Suprapubic skin (tissue), 4 donors: ENCODE measurements at regions not wholly inside any gene's neighbourhood (a gene's known extent, or its start where the extent isn't known, plus 50 kb on each side); places are given as distances from the start of the nearest gene placed in this dataset.

ENCODE experiments used
- DNase-seq, 2 donors: peaks; one replicate each; pipeline ENCODE4 v3.0.0-alpha.2; 2019; ENCODE audit warnings: low spot score in 2 of 2
- H3K27ac ChIP-seq: fragments of 200-600 bp; sonication (generic); one replicate; pipeline ENCODE4 v1.5.1; 2019
- H3K27me3 ChIP-seq: fragments of 200-600 bp; sonication (generic); one replicate; pipeline ENCODE4 v1.5.1; 2019
- H3K36me3 ChIP-seq: fragments of 200-600 bp; sonication (generic); one replicate; pipeline ENCODE4 v1.5.1; 2019
- H3K4me1 ChIP-seq: fragments of 200-600 bp; sonication (generic); one replicate; pipeline ENCODE4 v1.5.1; 2019
- H3K4me3 ChIP-seq: fragments of 200-600 bp; sonication (generic); one replicate; pipeline ENCODE4 v1.5.1; 2019; ENCODE audit warnings: mild to moderate bottlenecking
- H3K9me3 ChIP-seq: fragments of 200-600 bp; sonication (generic); one replicate; pipeline ENCODE4 v1.5.1; 2019
- CTCF ChIP-seq, 2 donors: fragments of 200-600 bp in 1 of 2; fragments of 450-650 bp in 1 of 2; sonication (generic) in 1 of 2; IDR thresholded peaks; one replicate each; pipeline ENCODE4 v1.5.1; 2016 to 2019; ENCODE audit warnings: antibody characterized with exemption in 2 of 2, mild to moderate bottlenecking in 1 of 2, moderate library complexity in 1 of 2
- EP300 ChIP-seq: sonication (generic); formaldehyde crosslinking; IDR thresholded peaks from one replicate; pipeline ENCODE4 v1.6.1; 2017; ENCODE audit warnings: antibody characterized with exemption
- POLR2A ChIP-seq, 2 donors: fragments of 450-650 bp; IDR thresholded peaks; one replicate each; pipeline ENCODE4 v1.6.1; 2017; ENCODE audit warnings: antibody characterized with exemption in 2 of 2, mild to moderate bottlenecking in 2 of 2, moderate library complexity in 2 of 2
- POLR2AphosphoS5 ChIP-seq, 3 donors: sonication (generic); formaldehyde crosslinking; IDR thresholded peaks; one replicate each; pipeline ENCODE4 v1.6.1; 2017; ENCODE audit warnings: antibody characterized with exemption in 3 of 3
- WGBS: methylation state at CpG from one replicate; pipeline ENCODE4 v1.1.5; 2018; 5-methylcytosine and 5-hydroxymethylcytosine counted together

GRCh38 chr15:100803171-100803440, 76.5 kb upstream of the ALDH1A3 start:
- WGBS, result 88% methylated on average over 3 of the region's 3 CpGs
- Histone ChIP-seq H3K9me3 (no peaks in the 10 kb centered on the region), H3K36me3 (no peaks in the 10 kb centered on the region), H3K4me1 (no peaks in the 10 kb centered on the region), H3K4me3 (no peak overlapping the region), H3K27ac (no peak overlapping the region), H3K27me3 (no peaks in the 10 kb centered on the region)
- no peak for TF ChIP-seq CTCF (IDR thresholded peaks at IDR 0.05)
- TF ChIP-seq POLR2A (IDR thresholded peaks at IDR 0.05), result no peak
- TF ChIP-seq POLR2AphosphoS5 (IDR thresholded peaks at IDR 0.05), result no peak
- no peak for DNase-seq

- no peak for DNase-seq
- Histone ChIP-seq H3K27ac (no peak overlapping the region), H3K36me3 (no peaks in the 10 kb centered on the region), H3K9me3 (no peaks in the 10 kb centered on the region), H3K4me1 (no peaks in the 10 kb centered on the region), H3K4me3 (no peak overlapping the region), H3K27me3 (no peaks in the 10 kb centered on the region)
- TF ChIP-seq POLR2A (IDR thresholded peaks at IDR 0.05) (no peak), EP300 (no peak), CTCF (IDR thresholded peaks at IDR 0.05) (no peak), POLR2AphosphoS5 (IDR thresholded peaks at IDR 0.05) (no peak)
- 87% methylated on average over 1 of the region's 1 CpG for WGBS
These were observed 73.5 kb upstream of the ALDH1A3 start for GRCh38 chr15:100806157-100806556.

- Histone ChIP-seq H3K27ac (no peak overlapping the region), H3K4me1 (no peaks in the 10 kb centered on the region), H3K9me3 (no peaks in the 10 kb centered on the region), H3K4me3 (no peak overlapping the region), H3K36me3 (no peaks in the 10 kb centered on the region), H3K27me3 (no peaks in the 10 kb centered on the region)
- no peak for DNase-seq
- no peak for TF ChIP-seq POLR2A (IDR thresholded peaks at IDR 0.05)
- 64% methylated on average over 2 of the region's 3 CpGs for WGBS
These were observed 72.6 kb upstream of the ALDH1A3 start for GRCh38 chr15:100807028-100807427.

- DNase-seq, result no peak
- Histone ChIP-seq H3K36me3 (no peaks in the 10 kb centered on the region), H3K9me3 (no peaks in the 10 kb centered on the region), H3K4me1 (no peaks in the 10 kb centered on the region), H3K4me3 (no peak overlapping the region), H3K27ac (no peak overlapping the region), H3K27me3 (no peaks in the 10 kb centered on the region)
- 88% methylated on average over 3 of the region's 3 CpGs for WGBS
- TF ChIP-seq CTCF (IDR thresholded peaks at IDR 0.05) (no peak), POLR2AphosphoS5 (IDR thresholded peaks at IDR 0.05) (no peak), POLR2A (IDR thresholded peaks at IDR 0.05) (no peak), EP300 (no peak)
These were observed 70.9 kb upstream of the ALDH1A3 start for GRCh38 chr15:100808691-100809090.

GRCh38 chr15:100809151-100809550, 70.5 kb upstream of the ALDH1A3 start:
- Histone ChIP-seq H3K27me3 (no peaks in the 10 kb centered on the region), H3K36me3 (no peaks in the 10 kb centered on the region), H3K4me1 (no peaks in the 10 kb centered on the region), H3K9me3 (no peaks in the 10 kb centered on the region), H3K27ac (no peak overlapping the region), H3K4me3 (no peak overlapping the region)
- TF ChIP-seq CTCF (IDR thresholded peaks at IDR 0.05) (no peak), POLR2A (IDR thresholded peaks at IDR 0.05) (no peak), EP300 (no peak), POLR2AphosphoS5 (IDR thresholded peaks at IDR 0.05) (no peak)
- no peak for DNase-seq

GRCh38 chr15:100809587-100809986, 70.0 kb upstream of the ALDH1A3 start:
- 96% methylated on average over 3 of the region's 3 CpGs for WGBS
- no peak overlapping the region for H3K4me3 ChIP-seq
- H3K9me3 ChIP-seq, result no peaks in the 10 kb centered on the region
- no peaks in the 10 kb centered on the region for H3K27me3 ChIP-seq
- H3K36me3 ChIP-seq, result no peaks in the 10 kb centered on the region
- no peaks in the 10 kb centered on the region for H3K4me1 ChIP-seq
- no peak for TF ChIP-seq POLR2A (IDR thresholded peaks at IDR 0.05)
- TF ChIP-seq EP300, result no peak
- no peak for TF ChIP-seq CTCF (IDR thresholded peaks at IDR 0.05)
- no peak for TF ChIP-seq POLR2AphosphoS5 (IDR thresholded peaks at IDR 0.05)
- no peak overlapping the region for H3K27ac ChIP-seq
- DNase-seq, result no peak
